NCI-H82 treated with DMSO at 0.1 percent for 48 hours (cell line): ENCODE measurements at regions not wholly inside any gene's neighbourhood (a gene's known extent, or its start where the extent isn't known, plus 50 kb on each side); places are given as distances from the start of the nearest gene placed in this dataset.

ENCODE experiments used
- DNase-seq: peaks from one replicate; lab custom pipeline; 2025; ENCODE audit not compliant: unreplicated experiment; lab: John Stamatoyannopoulos, UW

GRCh38 chr5:167248257-167248656 lies 1043.2 kb upstream of the WWC1 start:
- no peak for DNase-seq

GRCh38 chr5:167250996-167251395 lies 1040.4 kb upstream of the WWC1 start:
- no peak for DNase-seq

GRCh38 chr5:167254132-167254531 lies 1037.3 kb upstream of the WWC1 start:
- no peak for DNase-seq

GRCh38 chr5:167255926-167256325 lies 1035.5 kb upstream of the WWC1 start:
- DNase-seq, result no peak

- DNase-seq, result no peak
Measured at GRCh38 chr5:167259806-167260205, 1031.6 kb upstream of the WWC1 start.

GRCh38 chr5:167261309-167262100 lies 1029.9 kb upstream of the WWC1 start:
- DNase-seq, result no peak

- DNase-seq, result no peak
Measured at GRCh38 chr5:167263185-167263584, 1028.3 kb upstream of the WWC1 start.

- DNase-seq, result no peak
Measured at GRCh38 chr5:167264348-167264747, 1027.1 kb upstream of the WWC1 start.

GRCh38 chr5:167268337-167268736 lies 1023.1 kb upstream of the WWC1 start:
- DNase-seq, result no peak

GRCh38 chr5:167269146-167269545 lies 1022.3 kb upstream of the WWC1 start:
- DNase-seq, result no peak

- peak; percentile 2 for DNase-seq
Measured at GRCh38 chr5:167271081-167271480, 1020.4 kb upstream of the WWC1 start.

GRCh38 chr5:167271511-167271910 lies 1019.9 kb upstream of the WWC1 start:
- no peak for DNase-seq

- DNase-seq, result no peak
Measured at GRCh38 chr5:167280111-167280510, 1011.3 kb upstream of the WWC1 start.

- no peak for DNase-seq
Measured at GRCh38 chr5:167281925-167282324, 1009.5 kb upstream of the WWC1 start.

GRCh38 chr5:167283691-167284090 lies 1007.8 kb upstream of the WWC1 start:
- no peak for DNase-seq

- DNase-seq, result no peak
Measured at GRCh38 chr5:167284222-167284890, 1007.1 kb upstream of the WWC1 start.

GRCh38 chr5:167285591-167285990 lies 1005.9 kb upstream of the WWC1 start:
- DNase-seq, result no peak

- DNase-seq, result no peak
Measured at GRCh38 chr5:167286891-167287290, 1004.6 kb upstream of the WWC1 start.

GRCh38 chr5:167290478-167290877 lies 1001.0 kb upstream of the WWC1 start:
- no peak for DNase-seq

GRCh38 chr5:167294882-167295680 lies 996.4 kb upstream of the WWC1 start:
- no peak for DNase-seq

GRCh38 chr5:167295681-167296005 lies 995.8 kb upstream of the WWC1 start:
- DNase-seq, result no peak

GRCh38 chr5:167296066-167296465 lies 995.4 kb upstream of the WWC1 start:
- no peak for DNase-seq
